T-helper 1 cell treated with Interleukin-12 subunit alpha and Interleukin-12 subunit beta and Interleukin-4 antibody, amounts not matched to agents 30 μg/mL and 1 μg/mL, for 36 hours (primary cell): ENCODE measurements at regions not wholly inside any gene's neighbourhood (a gene's known extent, or its start where the extent isn't known, plus 50 kb on each side); places are given as distances from the start of the nearest gene placed in this dataset.
"Not testable (repeated sequence)": the region's sequence is repeated elsewhere in the genome, so short reads cannot be mapped to it uniquely, and the experiment has no call there.

ENCODE experiments used
- H3K27ac Mint-ChIP-seq: one replicate; pipeline ENCODE4 v1.8.0; 2021; ENCODE audit warnings: mild to moderate bottlenecking, mixed read lengths
- H3K27me3 Mint-ChIP-seq: one replicate; pipeline ENCODE4 v1.8.0; 2021; ENCODE audit warnings: low read depth, mixed read lengths
- H3K36me3 Mint-ChIP-seq: one replicate; pipeline ENCODE4 v1.8.0; 2021; ENCODE audit warnings: low read depth, mixed read lengths
- H3K4me1 Mint-ChIP-seq: one replicate; pipeline ENCODE4 v1.8.0; 2021; ENCODE audit warnings: low read depth, mixed read lengths
- H3K4me3 Mint-ChIP-seq: one replicate; pipeline ENCODE4 v1.8.0; 2021; ENCODE audit warnings: mild to moderate bottlenecking, moderate library complexity, mixed read lengths
- H3K9me3 Mint-ChIP-seq: one replicate; pipeline ENCODE4 v1.8.0; 2021; ENCODE audit warnings: mixed read lengths

DNA sequence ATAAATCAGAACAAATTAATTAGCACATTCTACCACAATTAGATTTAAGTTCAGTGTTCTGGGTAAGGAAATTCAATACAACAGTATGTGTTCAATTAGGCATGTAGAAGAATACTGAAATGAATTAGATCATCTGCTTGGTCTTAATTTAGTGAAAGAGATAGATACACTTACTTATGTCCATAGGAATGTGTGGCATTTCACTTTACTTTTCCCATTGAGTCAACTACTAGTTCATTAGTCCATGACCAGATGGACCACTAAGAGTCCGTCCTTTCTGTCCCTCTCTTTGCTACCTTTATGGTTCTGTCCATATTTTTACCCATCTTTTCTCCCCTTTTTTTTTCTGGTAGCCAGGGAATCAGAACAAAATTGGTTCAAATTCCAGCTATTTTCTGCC, 276.9 kb downstream of the OSTF1 start:
- H3K36me3 Mint-ChIP-seq = no peaks in the 10 kb centered on the region
- no peak overlapping the region for H3K27ac Mint-ChIP-seq
- H3K4me3 Mint-ChIP-seq = no peak overlapping the region
- H3K4me1 Mint-ChIP-seq = no peaks in the 10 kb centered on the region
- H3K27me3 Mint-ChIP-seq = no peaks in the 10 kb centered on the region
- peaks cover 18% of the 10 kb centered on the region for H3K9me3 Mint-ChIP-seq

DNA sequence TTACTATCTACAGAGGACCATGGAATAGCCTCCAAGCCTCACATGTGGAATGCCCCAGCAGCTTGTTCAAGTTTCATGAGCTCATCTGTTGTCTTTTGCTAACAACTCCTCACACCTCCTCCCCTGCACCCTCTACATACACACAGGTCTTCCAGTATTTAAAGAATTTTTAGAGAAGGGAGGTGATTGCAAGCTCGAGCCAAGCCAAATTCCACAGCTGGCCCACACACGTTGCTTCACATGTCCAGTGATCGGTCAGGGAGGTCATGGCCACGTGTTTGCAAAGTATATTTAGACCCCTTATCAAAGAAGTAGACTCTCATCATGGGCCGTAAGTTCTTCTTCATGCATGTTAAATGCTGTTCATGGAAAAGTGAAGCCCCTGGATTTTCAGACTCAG, 281.7 kb downstream of the OSTF1 start:
- no peaks in the 10 kb centered on the region for H3K27me3 Mint-ChIP-seq
- peaks cover 2% of the 10 kb centered on the region for H3K9me3 Mint-ChIP-seq
- H3K36me3 Mint-ChIP-seq = no peaks in the 10 kb centered on the region
- no peak overlapping the region for H3K27ac Mint-ChIP-seq
- H3K4me1 Mint-ChIP-seq = no peaks in the 10 kb centered on the region
- H3K4me3 Mint-ChIP-seq = no peak overlapping the region

DNA sequence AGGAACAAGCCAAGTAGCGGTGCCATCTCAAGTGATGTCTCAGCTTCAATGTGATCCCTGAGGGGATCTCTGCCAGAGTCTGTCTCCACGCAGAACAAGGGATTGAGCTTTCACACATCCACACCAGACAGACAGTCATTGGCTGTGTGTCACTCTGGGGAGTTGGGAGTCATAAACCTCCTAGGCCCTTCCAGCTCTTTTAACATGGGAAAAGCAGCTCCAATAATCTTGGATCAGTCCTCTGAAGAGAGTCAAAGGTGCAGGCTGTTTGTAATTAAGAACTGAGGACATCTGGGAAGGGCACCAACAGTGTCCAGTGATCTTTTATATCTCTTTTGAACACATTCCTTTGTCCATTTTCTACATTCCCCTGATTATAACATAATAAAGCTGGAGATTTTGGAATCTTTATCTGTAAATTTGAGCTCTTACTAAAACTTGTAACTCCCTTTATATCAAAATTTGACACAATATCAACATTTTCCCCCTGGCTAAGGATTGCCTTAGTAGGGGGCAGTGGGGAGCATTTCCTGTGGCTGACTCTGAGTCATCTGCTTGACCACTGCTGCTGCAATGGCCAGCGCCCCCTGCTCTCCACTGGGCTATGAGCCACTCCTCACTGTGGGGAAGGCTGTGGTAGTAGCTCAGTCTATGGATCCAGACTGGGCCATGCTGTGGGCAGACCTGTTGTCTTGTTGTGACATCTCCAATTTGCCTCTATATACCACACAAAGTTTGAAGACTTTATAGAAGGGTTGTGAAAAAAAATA, 284.4 kb downstream of the OSTF1 start:
- H3K4me3 Mint-ChIP-seq = no peak overlapping the region
- H3K9me3 Mint-ChIP-seq = no peaks in the 10 kb centered on the region
- H3K36me3 Mint-ChIP-seq = no peaks in the 10 kb centered on the region
- no peaks in the 10 kb centered on the region for H3K27me3 Mint-ChIP-seq
- H3K4me1 Mint-ChIP-seq = no peaks in the 10 kb centered on the region
- H3K27ac Mint-ChIP-seq = no peak overlapping the region

DNA sequence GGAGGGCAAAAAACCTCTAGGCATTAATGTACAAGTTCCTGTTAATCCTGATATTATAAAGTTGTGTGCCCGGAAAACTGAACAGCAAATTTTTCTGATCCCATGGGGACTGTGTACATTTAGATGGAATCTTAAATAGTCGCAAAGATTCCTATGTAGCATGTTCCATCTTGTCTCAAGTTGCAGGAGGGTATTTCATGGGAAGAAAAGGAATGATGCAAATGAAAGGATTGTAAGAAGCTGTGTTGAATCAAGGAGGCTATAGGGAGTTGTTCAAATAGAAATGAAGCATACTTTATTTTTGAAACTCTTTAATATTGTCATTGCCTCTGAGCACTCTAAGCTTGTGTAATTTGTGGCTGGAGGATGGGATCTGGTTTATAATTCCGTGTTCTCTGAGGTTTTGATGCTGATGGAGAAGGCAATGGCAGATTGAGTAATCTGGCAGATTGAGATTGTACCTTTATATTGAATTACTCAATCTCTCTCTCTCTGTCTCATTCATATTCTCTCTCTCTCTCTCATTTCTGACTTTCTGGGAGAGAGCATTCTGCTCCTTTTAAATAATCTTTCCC, 288.5 kb downstream of the OSTF1 start:
- no peaks in the 10 kb centered on the region for H3K36me3 Mint-ChIP-seq
- H3K27me3 Mint-ChIP-seq = no peaks in the 10 kb centered on the region
- no peak overlapping the region for H3K27ac Mint-ChIP-seq
- H3K4me1 Mint-ChIP-seq = no peaks in the 10 kb centered on the region
- no peaks in the 10 kb centered on the region for H3K9me3 Mint-ChIP-seq
- no peak overlapping the region for H3K4me3 Mint-ChIP-seq

DNA sequence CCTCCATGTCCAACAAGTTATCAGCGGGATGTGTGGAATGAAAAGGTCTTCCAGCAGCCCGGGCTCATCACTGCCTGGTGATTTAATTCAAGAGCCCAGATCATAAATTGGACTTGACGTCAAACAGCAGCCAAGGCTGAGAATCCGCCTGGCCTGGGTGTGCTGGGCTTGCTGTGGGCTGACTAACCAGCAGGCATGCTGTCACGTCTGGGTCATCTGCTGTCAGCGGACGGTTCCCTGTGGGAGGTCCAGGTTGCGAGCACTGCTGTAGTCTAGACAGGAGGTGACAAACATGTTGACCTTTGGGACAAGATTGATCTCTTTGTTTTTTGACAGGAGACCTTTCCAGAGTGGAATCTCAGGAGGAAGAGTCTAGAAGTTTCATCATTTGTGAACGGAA, 289.7 kb downstream of the OSTF1 start:
- Mint-ChIP-seq H3K36me3 (no peaks in the 10 kb centered on the region), H3K4me3 (no peak overlapping the region), H3K27me3 (no peaks in the 10 kb centered on the region), H3K9me3 (no peaks in the 10 kb centered on the region), H3K4me1 (no peaks in the 10 kb centered on the region), H3K27ac (no peak overlapping the region)

DNA sequence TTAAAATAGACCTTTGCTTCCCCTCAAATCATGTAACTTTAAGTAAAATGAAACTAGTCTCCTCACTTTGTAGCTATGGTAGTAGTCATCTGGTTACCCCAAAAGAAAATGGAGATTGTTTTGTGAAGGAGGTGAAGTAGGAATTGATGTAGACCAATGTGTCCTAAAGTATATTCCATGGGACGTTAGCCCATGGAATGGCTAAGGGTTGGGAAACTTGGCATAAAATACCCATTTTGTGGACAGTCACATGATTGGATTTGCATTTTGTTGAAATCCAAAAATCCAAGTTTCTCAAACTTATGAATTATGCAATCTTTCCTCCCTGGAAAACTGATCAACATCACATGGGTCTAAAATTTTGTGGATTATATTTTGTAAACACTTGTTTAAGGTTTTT, 290.6 kb downstream of the OSTF1 start:
- H3K4me3 Mint-ChIP-seq = no peak overlapping the region
- H3K36me3 Mint-ChIP-seq = no peaks in the 10 kb centered on the region
- no peaks in the 10 kb centered on the region for H3K9me3 Mint-ChIP-seq
- no peaks in the 10 kb centered on the region for H3K4me1 Mint-ChIP-seq
- H3K27me3 Mint-ChIP-seq = no peaks in the 10 kb centered on the region
- H3K27ac Mint-ChIP-seq = no peak overlapping the region

DNA sequence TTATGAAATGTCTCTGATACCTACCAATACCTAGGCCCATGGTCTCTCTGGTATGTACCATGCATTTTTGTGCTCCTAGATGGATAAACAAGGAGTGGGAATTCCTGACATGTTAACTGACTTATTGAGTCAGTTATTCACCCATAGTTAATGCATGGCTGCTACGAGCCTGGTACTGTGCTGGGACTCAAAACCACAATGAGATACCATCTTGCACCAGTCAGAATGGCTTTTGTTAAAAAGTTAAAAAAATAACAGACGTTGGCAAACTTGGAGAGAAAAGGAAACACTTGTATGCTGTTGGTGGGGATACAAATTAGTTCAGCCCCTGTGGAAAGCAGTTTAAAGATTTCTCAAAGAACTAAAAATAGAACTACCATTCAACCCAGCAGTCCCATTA, 293.8 kb downstream of the OSTF1 start:
- Mint-ChIP-seq H3K4me3 (no peak overlapping the region), H3K36me3 (no peaks in the 10 kb centered on the region), H3K27me3 (no peaks in the 10 kb centered on the region), H3K27ac (no peak overlapping the region), H3K4me1 (no peaks in the 10 kb centered on the region), H3K9me3 (peaks cover 13% of the 10 kb centered on the region)

DNA sequence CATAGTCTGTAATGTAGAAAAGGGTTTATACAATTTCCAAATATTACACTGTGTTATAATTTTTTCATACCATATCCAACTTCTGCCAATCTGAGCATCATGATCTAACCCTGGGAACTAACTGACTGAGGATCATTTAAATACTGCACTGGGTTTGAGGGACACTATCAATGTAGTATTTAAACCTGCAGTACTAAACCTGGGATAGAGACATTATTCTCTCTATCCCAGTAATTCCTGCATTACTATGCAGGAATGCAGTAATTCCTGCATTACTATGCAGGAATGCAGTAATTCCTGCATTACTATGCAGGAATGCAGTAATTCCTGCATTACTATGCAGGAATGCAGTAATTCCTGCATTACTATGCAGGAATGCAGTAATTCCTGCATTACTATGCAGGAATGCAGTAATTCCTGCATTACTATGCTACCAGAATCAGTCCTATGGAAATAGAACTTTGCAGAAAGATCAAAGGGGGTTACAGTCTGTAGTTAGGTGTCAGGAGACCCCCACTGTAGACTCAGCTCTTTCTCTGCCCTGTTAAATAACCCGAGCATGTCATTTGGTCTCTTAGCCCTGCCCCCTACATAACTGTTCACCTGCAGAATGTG, 295.2 kb downstream of the OSTF1 start:
- H3K4me1 Mint-ChIP-seq, H3K36me3 Mint-ChIP-seq, H3K27ac Mint-ChIP-seq, H3K4me3 Mint-ChIP-seq, H3K27me3 Mint-ChIP-seq: not testable (repeated sequence)
- H3K9me3 Mint-ChIP-seq = peaks cover 13% of the 10 kb centered on the region

DNA sequence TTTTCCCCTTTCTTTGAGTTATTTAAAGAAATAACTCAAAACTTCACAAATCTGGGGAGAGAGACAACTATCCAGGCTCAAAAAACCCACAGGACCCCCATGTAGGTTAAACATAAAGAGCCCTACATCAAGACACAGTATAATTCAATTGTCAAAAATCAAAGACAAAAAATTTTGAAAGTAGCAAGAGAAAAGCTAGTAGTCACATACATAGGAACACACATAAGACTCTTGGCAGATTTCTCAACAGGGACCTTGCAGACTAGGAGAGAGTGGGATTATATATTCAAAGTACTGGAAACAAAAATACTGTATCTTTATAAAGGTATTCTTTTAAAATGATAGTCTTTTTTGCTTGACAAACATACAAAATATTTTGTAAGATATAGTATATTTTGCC, 296.9 kb downstream of the OSTF1 start:
- Mint-ChIP-seq H3K4me3 (no peak overlapping the region), H3K4me1 (no peaks in the 10 kb centered on the region), H3K27me3 (no peaks in the 10 kb centered on the region), H3K36me3 (no peaks in the 10 kb centered on the region), H3K27ac (no peak overlapping the region), H3K9me3 (peaks cover 13% of the 10 kb centered on the region)

DNA sequence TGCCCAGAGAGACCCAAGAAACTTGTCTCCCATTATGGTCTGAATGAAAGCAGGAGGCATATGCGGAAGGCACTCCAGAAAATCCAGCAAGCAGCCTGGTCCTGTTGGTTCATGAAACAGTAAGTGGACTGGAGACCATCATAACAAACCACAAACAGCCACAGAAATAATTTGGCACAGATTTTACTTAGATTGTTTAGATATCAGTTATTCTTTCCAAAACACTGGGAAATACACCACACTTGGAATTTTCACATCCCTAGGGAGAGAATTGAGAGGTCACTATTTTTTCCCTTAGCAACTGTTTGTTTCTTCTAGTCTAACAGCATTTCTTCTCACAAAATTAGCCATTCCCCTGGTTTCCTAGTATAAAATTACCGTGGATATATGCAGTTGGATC, 300.8 kb downstream of the OSTF1 start:
- Mint-ChIP-seq H3K36me3 (no peaks in the 10 kb centered on the region), H3K4me3 (no peak overlapping the region), H3K27me3 (no peaks in the 10 kb centered on the region), H3K9me3 (peaks cover 13% of the 10 kb centered on the region), H3K4me1 (no peaks in the 10 kb centered on the region), H3K27ac (no peak overlapping the region)

DNA sequence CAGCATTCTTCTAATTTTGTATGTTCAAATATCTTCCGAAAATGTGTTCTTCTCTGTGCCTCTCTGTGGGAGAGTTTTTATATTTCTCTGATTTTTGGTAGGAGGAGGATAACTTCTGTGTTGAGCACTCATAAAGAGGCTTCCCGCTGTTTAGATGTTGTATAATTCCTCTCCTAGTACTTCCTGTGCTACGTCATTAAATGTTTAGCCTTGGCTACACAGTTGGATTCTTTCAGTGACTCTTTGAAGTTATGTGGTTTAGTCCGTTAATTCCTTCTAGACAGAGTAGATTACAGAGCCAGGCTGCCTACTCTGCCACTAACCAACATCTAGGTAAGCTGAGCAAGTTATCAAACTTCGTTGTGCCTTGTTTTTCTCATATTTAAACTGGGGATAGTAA, 302.6 kb downstream of the OSTF1 start:
- Mint-ChIP-seq H3K36me3 (no peaks in the 10 kb centered on the region), H3K9me3 (peaks cover under 1% of the 10 kb centered on the region), H3K4me1 (no peaks in the 10 kb centered on the region)

DNA sequence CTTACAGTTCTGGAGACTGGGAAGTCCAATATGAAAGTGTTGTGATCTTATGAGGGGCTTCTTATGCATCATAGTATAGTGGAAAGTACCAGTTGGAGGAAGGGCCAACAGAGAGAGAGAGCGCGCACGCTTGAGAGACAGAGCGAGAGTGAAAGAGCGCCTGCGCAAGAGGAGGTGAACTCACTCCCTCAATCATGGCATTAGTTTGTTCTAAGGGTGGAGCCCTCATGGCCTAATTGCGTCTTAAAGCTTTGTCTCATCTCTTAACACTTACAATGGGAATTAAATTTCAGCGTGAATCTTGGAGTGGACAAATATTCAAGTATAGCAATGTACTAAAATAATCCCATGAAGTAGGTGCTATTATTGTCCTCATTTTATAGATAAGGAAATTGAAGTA, 303.2 kb downstream of the OSTF1 start:
- H3K9me3 Mint-ChIP-seq = no peaks in the 10 kb centered on the region
- H3K27ac Mint-ChIP-seq = no peak overlapping the region
- no peaks in the 10 kb centered on the region for H3K4me1 Mint-ChIP-seq
- no peaks in the 10 kb centered on the region for H3K27me3 Mint-ChIP-seq
- H3K36me3 Mint-ChIP-seq = no peaks in the 10 kb centered on the region
- no peak overlapping the region for H3K4me3 Mint-ChIP-seq

More for the DNA sequence above, 302.6 kb downstream of the OSTF1 start:
- Mint-ChIP-seq H3K27ac (no peak overlapping the region), H3K4me3 (no peak overlapping the region), H3K27me3 (no peaks in the 10 kb centered on the region)

DNA sequence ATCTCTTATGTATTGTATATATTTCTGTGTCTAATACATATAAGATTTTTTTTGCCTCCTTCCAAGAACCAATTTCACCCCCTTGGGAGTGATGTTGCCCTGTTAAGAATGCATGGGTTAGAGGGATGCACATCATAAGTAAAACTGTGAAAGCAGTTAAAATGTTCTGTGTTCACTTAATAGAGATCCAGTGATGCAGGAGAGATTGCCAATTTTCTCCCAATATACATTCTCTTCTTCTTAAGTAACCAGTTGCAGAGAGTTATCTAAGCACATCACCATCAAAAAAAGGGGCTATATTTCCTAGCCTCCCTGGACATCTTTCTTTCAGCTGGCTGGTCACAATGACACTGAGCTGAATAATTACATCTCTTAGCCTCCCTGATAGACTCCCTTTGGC, 307.0 kb downstream of the OSTF1 start:
- Mint-ChIP-seq H3K27ac (no peak overlapping the region), H3K36me3 (no peaks in the 10 kb centered on the region), H3K4me3 (no peak overlapping the region), H3K4me1 (no peaks in the 10 kb centered on the region), H3K9me3 (no peaks in the 10 kb centered on the region), H3K27me3 (no peaks in the 10 kb centered on the region)

DNA sequence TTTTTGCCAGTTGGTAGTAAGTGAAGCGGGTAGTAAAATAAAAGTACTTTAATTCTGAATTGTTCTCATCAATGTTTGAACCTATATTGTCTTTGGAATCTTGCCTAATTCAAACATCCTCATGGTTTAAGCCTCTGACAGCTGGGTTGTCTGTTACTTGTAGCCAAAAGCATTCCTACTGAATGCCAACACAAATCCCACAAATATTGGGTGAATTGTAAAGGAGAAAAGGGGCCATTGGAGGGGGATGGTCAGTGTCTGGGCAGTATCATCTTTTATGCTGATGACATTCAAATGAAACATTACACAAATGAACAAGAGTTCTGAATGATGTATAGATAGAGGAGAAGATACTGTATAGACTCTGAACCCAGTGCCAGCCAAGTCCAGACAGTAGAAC, 309.5 kb downstream of the OSTF1 start:
- no peaks in the 10 kb centered on the region for H3K27me3 Mint-ChIP-seq
- no peaks in the 10 kb centered on the region for H3K36me3 Mint-ChIP-seq
- H3K27ac Mint-ChIP-seq = no peak overlapping the region
- no peaks in the 10 kb centered on the region for H3K9me3 Mint-ChIP-seq
- no peak overlapping the region for H3K4me3 Mint-ChIP-seq
- H3K4me1 Mint-ChIP-seq = no peaks in the 10 kb centered on the region

DNA sequence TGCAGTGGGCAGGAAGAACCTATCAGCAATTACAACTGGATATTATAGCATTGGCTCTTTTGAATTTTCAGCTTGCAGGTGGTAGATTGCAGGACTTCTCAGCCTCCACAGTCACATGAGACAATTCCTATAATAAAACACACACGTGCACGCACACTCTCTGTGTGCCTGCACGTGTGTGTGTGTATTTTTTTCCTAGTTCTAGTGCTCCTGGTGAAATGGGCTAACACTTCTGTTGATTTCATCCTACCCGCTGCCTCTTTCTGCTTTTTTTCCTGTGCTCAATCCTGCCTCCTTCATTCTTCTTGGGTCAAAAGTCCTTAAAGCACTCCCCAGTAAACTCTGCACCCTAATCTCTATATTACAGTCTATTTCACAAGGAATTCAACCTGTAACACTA, 320.1 kb downstream of the OSTF1 start:
- H3K4me1 Mint-ChIP-seq = no peaks in the 10 kb centered on the region
- H3K27ac Mint-ChIP-seq = no peak overlapping the region
- no peaks in the 10 kb centered on the region for H3K9me3 Mint-ChIP-seq
- no peak overlapping the region for H3K4me3 Mint-ChIP-seq
- H3K36me3 Mint-ChIP-seq = no peaks in the 10 kb centered on the region
- H3K27me3 Mint-ChIP-seq = no peaks in the 10 kb centered on the region
